HEK293T (cell line): ENCODE measurements at regions not wholly inside any gene's neighbourhood (a gene's known extent, or its start where the extent isn't known, plus 50 kb on each side); places are given as distances from the start of the nearest gene placed in this dataset.

Experiments
- BHLHE40 ChIP-seq: fragments of 450-650 bp; IDR thresholded peaks from 2 replicates; pipeline ENCODE4 v1.6.1; 2016; ENCODE audit warnings: mild to moderate bottlenecking, moderate library complexity, borderline replicate concordance
- TF ChIP-seq, protein P1 (sequence below): fragments of 450-650 bp; IDR thresholded peaks from 2 replicates; pipeline ENCODE4 v1.6.1; 2016

DNA sequence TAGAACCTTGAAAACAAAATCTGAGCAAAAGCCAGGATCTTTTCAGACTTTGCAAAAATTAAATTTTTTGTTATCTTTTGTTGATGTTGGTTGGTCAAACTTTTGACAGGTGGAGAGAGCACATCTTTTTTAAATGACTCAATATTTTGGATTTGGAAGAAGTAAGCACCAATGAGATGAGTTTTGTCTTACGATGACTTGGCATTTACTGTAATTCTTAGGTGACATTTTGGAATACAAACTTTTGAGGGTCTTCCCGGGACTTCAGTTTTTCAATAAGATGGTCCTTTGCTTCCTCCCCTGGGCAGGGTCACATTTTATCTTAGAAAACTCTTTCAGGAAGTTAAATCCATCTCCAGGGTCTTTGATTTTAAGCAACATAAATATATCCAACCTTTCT lies 423.9 kb downstream of the HS3ST3B1 start:
- TF ChIP-seq BHLHE40 = no peak
- TF ChIP-seq, protein P1, sequence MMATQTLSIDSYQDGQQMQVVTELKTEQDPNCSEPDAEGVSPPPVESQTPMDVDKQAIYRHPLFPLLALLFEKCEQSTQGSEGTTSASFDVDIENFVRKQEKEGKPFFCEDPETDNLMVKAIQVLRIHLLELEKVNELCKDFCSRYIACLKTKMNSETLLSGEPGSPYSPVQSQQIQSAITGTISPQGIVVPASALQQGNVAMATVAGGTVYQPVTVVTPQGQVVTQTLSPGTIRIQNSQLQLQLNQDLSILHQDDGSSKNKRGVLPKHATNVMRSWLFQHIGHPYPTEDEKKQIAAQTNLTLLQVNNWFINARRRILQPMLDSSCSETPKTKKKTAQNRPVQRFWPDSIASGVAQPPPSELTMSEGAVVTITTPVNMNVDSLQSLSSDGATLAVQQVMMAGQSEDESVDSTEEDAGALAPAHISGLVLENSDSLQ = no peak
